ENCODE measurements at regions not wholly inside any gene's neighbourhood (a gene's known extent, or its start where the extent isn't known, plus 50 kb on each side); places are given as distances from the start of the nearest gene placed in this dataset.

DNA sequence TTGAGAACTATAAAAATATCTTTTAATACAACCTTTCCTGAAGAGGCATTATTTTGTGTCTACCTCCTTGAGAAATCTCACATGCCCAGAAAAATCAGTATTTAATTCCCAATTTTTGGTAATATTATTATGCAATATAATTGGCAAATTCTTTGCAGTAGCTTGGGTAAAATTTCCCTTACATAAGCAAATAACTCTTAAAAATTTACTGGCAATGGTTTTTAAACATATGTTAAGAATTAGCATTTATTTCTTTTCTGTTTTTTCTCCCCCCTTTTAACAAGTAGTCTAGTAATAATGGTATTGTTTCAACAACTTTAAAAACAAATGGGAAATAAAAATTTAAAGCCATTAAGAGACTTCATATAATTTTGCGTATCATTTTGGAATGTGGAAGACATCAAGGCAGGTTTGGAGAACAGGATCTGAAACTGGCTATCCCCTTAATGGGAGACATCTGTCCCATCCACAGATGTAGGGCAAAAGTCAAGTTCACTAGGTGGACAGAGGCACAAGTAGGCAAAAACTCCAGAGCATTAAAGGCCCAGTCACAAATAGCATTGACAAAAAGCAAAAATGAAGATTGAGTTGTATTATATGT is 89.6 kb upstream of the AADACL2 start:
- no peaks in the 10 kb centered on the region for H3K27me3 ChIP-seq
- intact Hi-C loops (cut with DNase I), result no loop called here
- 91% methylated on average over 1 of the region's 1 CpG for WGBS
- DNase-seq (ENCODE audit: extremely low spot score), result no peak
- TF ChIP-seq EP300 (IDR thresholded peaks at IDR 0.05) (no peak), POLR2AphosphoS5 (IDR thresholded peaks at IDR 0.05) (no peak), POLR2A (IDR thresholded peaks at IDR 0.05; ENCODE audit: low read depth) (no peak)
- TF ChIP-seq, protein P1, sequence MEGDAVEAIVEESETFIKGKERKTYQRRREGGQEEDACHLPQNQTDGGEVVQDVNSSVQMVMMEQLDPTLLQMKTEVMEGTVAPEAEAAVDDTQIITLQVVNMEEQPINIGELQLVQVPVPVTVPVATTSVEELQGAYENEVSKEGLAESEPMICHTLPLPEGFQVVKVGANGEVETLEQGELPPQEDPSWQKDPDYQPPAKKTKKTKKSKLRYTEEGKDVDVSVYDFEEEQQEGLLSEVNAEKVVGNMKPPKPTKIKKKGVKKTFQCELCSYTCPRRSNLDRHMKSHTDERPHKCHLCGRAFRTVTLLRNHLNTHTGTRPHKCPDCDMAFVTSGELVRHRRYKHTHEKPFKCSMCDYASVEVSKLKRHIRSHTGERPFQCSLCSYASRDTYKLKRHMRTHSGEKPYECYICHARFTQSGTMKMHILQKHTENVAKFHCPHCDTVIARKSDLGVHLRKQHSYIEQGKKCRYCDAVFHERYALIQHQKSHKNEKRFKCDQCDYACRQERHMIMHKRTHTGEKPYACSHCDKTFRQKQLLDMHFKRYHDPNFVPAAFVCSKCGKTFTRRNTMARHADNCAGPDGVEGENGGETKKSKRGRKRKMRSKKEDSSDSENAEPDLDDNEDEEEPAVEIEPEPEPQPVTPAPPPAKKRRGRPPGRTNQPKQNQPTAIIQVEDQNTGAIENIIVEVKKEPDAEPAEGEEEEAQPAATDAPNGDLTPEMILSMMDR (IDR thresholded peaks at IDR 0.05), result no peak
- H3K36me3 ChIP-seq, result no peaks in the 10 kb centered on the region
- H3K27ac ChIP-seq (replicated peaks in 1 of 4), result no peak overlapping the region
- H3K9me3 ChIP-seq, result no peaks in the 10 kb centered on the region
- no peak overlapping the region for H3K4me3 ChIP-seq
- peaks cover 0 to 8% (median 0%) of the 10 kb centered on the region in 4 donors for H3K4me1 ChIP-seq

DNA sequence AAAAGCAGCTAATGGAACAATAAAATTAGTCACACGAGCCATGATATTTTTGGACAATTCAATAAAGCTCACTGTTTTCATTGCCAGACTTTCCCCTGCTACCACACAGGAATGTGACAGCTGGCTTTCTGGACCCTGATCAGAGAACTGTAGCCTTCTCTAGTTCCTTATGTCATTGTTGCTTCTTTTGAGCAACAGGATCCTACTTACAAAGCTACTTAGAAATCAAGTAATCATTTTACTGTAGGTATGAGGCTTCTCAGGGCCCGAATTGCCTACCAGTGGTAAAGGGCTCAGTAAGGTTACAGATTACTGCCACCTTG is 94.3 kb upstream of the AADACL2 start:
- Histone ChIP-seq H3K27me3 (no peaks in the 10 kb centered on the region), H3K4me3 (no peak overlapping the region), H3K4me1 (peaks cover 0 to 10% (median 0%) of the 10 kb centered on the region in 4 donors), H3K27ac (replicated peaks in 1 of 4) (no peak overlapping the region), H3K36me3 (no peaks in the 10 kb centered on the region), H3K9me3 (no peaks in the 10 kb centered on the region)
- WGBS, result 66% methylated on average over 2 of the region's 2 CpGs
- intact Hi-C loops (cut with DNase I), result no loop called here
- TF ChIP-seq, protein P1 (IDR thresholded peaks at IDR 0.05), result no peak
- no peak for TF ChIP-seq POLR2AphosphoS5 (IDR thresholded peaks at IDR 0.05)
- TF ChIP-seq EP300 (IDR thresholded peaks at IDR 0.05), result no peak
- TF ChIP-seq POLR2A (IDR thresholded peaks at IDR 0.05; ENCODE audit: low read depth), result no peak
- DNase-seq (ENCODE audit: extremely low spot score), result no peak

DNA sequence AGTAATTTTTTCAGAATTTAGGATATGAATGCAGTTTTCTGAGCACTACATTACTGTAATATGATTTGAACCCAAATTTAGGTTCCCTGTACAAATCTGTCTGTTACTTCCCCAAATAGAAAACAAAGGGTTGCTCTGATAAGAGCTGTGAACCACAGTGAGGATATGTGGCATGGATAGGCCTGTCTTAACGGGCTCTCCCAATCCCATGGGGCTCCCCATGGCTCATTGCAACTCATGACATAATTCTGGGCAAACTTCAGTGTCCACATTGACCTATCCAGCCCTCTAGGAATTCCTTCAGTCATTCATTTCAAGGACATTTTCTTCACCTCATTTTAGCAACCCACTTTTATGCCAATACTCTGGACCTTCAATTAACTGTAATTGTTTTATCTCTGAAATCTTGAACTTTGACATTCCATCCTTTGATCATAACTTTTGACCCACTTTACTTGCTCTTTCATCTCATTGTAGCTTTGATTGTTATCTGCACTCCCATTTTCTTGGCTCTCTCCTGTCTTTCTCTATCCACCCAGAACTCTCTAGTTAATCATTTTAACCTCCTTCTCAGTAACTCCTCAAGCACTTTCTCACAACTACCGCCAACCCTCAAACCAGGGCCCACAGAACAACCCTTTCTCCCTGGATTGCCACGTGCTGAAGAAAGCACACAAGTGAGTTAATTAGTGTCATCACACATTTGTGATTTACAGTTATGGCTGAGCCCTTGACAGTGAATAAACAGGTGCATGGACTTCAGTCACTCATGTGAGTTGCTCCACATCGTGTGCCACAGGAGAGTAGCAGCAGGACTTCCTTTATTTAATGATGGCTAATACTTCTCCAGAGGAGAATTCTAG is 94.9 kb upstream of the AADACL2 start:
- peaks cover 0 to 10% (median 0%) of the 10 kb centered on the region in 4 donors for H3K4me1 ChIP-seq
- no peaks in the 10 kb centered on the region for H3K27me3 ChIP-seq
- WGBS, result 73% methylated on average over 4 of the region's 4 CpGs
- H3K36me3 ChIP-seq, result no peaks in the 10 kb centered on the region
- intact Hi-C loops (cut with DNase I), result no loop called here
- H3K4me3 ChIP-seq, result no peak overlapping the region
- no peaks in the 10 kb centered on the region for H3K9me3 ChIP-seq
- no peak overlapping the region for H3K27ac ChIP-seq (replicated peaks in 1 of 4)
- TF ChIP-seq, protein P1 (IDR thresholded peaks at IDR 0.05), result no peak
- TF ChIP-seq EP300 (IDR thresholded peaks at IDR 0.05) (no peak), POLR2A (IDR thresholded peaks at IDR 0.05; ENCODE audit: low read depth) (no peak), POLR2AphosphoS5 (IDR thresholded peaks at IDR 0.05) (no peak)
- DNase-seq (ENCODE audit: extremely low spot score), result no peak

DNA sequence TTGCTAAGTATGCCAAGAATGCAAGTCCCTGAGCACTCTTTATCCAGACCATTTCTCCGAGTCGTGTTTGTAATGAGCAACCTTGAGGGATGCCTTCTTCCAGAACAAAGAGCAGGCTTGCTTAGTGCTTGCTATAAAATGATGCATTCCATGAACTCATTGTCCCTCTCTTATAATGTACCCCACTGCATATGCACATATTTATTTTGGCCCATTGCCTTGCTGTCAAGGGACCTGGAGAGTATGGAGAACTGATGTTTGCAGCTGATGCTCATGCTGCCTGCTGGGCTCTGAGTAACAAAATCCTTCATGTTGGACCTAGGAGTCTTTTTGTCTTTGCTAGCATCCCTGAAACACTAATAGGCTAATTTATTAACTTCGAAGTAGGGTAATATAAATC is 97.8 kb upstream of the AADACL2 start:
- WGBS, result 90% methylated on average over 3 of the region's 3 CpGs
- H3K4me3 ChIP-seq, result no peak overlapping the region
- DNase-seq (ENCODE audit: extremely low spot score), result no peak
- no peaks in the 10 kb centered on the region for H3K9me3 ChIP-seq
- H3K27me3 ChIP-seq, result no peaks in the 10 kb centered on the region
- intact Hi-C loops (cut with DNase I), result no loop called here
- TF ChIP-seq, protein P1 (IDR thresholded peaks at IDR 0.05), result no peak
- no peak for TF ChIP-seq POLR2A (IDR thresholded peaks at IDR 0.05; ENCODE audit: low read depth)
- TF ChIP-seq EP300 (IDR thresholded peaks at IDR 0.05), result no peak
- TF ChIP-seq POLR2AphosphoS5 (IDR thresholded peaks at IDR 0.05), result no peak
- no peak overlapping the region for H3K27ac ChIP-seq (replicated peaks in 1 of 4)
- H3K4me1 ChIP-seq, result peaks cover 0 to 16% (median 8%) of the 10 kb centered on the region in 4 donors
- H3K36me3 ChIP-seq, result no peaks in the 10 kb centered on the region
